GM12892 (cell line): ENCODE measurements at regions not wholly inside any gene's neighbourhood (a gene's known extent, or its start where the extent isn't known, plus 50 kb on each side); places are given as distances from the start of the nearest gene placed in this dataset.

Experiments used
- POLR2A ChIP-seq: IDR thresholded peaks from 2 replicates; pipeline ENCODE4 v1.6.1; 2011; ENCODE audit warnings: low read depth, low read length, control low read depth
- POLR2AphosphoS5 ChIP-seq: IDR thresholded peaks from 2 replicates; pipeline ENCODE4 v1.6.1; 2011; ENCODE audit warnings: low read depth, low read length, control low read depth
- TAF1 ChIP-seq: IDR thresholded peaks from 2 replicates; pipeline ENCODE4 v1.6.1; 2011; ENCODE audit warnings: low read depth, mild to moderate bottlenecking, control low read depth, low read length, borderline replicate concordance

- TF ChIP-seq TAF1 (no peak), POLR2AphosphoS5 (no peak), POLR2A (no peak)
These were observed 208.6 kb upstream of the MGMT start for GRCh38 chr10:129258283-129258923.
